ENCODE measurements at regions not wholly inside any gene's neighbourhood (a gene's known extent, or its start where the extent isn't known, plus 50 kb on each side); places are given as distances from the start of the nearest gene placed in this dataset.

GRCh38 chr10:121252756-121253155 lies 345.5 kb downstream of the FGFR2 start:
- no peak overlapping the region for H3K4me3 ChIP-seq (ENCODE audit: low read depth, low read length)
- DNase-seq (ENCODE audit: low read depth): no peak
- TF ChIP-seq CTCF (conservative IDR thresholded peaks at IDR 0.05; ENCODE audit: low read depth, low read length): no peak

DNA sequence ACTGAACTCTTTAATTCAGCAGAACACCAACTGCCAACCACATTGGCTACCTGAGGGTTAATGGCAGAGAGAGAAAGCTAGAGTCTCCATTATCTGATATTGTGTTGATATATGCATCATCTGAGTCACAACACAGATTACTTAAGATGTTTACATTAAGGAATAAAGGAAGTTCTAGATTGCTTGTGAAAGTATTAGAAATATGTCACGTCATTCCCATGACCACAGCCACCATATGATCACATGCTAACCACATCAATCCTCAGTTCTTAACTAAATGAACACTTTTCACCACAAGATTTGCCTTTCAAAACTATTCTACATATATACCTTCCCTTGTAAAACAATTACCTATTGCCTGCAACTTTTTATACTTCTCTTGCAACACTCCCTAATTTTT lies 337.9 kb downstream of the FGFR2 start:
- no peak for DNase-seq (ENCODE audit: low read depth)
- H3K4me3 ChIP-seq (ENCODE audit: low read depth, low read length): no peak overlapping the region
- TF ChIP-seq CTCF (conservative IDR thresholded peaks at IDR 0.05; ENCODE audit: low read depth, low read length): no peak

GRCh38 chr10:121261665-121262064 lies 336.6 kb downstream of the FGFR2 start:
- TF ChIP-seq CTCF (conservative IDR thresholded peaks at IDR 0.05; ENCODE audit: low read depth, low read length): no peak
- no peak for DNase-seq (ENCODE audit: low read depth)
- H3K4me3 ChIP-seq (ENCODE audit: low read depth, low read length): no peak overlapping the region

GRCh38 chr10:121262774-121263430 lies 335.3 kb downstream of the FGFR2 start:
- H3K4me3 ChIP-seq (ENCODE audit: low read depth, low read length): no peak overlapping the region
- DNase-seq (ENCODE audit: low read depth): no peak
- no peak for TF ChIP-seq CTCF (conservative IDR thresholded peaks at IDR 0.05; ENCODE audit: low read depth, low read length)

GRCh38 chr10:121263431-121263783 lies 334.8 kb downstream of the FGFR2 start:
- no peak for DNase-seq (ENCODE audit: low read depth)
- TF ChIP-seq CTCF (conservative IDR thresholded peaks at IDR 0.05; ENCODE audit: low read depth, low read length): no peak
- H3K4me3 ChIP-seq (ENCODE audit: low read depth, low read length): no peak overlapping the region

DNA sequence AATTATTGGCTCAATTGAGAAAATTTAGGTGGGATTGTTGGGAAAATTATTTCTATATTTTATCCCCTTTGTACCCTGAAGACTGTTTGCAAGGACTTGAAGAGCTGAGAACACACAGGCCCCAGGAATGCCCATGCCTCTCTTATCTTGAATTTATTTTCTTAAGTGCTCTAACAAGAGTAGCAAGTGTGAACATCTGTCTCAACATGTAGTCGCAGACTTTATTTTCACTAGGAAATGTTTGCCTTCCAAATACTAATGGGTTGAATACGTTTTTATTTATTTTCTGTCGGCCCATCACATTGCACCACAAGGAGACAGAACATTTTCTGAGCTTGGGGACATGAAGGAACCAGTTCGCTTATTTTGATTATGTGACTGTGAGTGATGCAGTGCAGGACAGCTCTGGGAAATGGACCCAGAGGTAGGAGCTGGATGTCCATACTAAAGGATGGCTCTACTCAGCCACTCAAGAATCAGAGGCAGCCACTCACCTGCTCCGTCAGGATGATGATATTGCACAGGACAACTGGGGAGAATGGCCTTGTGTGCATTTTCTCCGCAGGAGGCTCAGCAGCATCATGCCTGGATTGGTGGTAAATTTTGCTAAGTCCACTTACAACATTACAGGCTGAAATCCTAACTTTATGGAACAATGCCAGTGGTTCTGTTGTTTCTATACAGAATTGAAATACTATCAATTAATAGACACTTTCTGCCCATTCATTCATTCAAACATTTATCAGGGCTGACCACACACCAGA lies 332.7 kb downstream of the FGFR2 start:
- H3K4me3 ChIP-seq (ENCODE audit: low read depth, low read length): no peak overlapping the region
- TF ChIP-seq CTCF (conservative IDR thresholded peaks at IDR 0.05; ENCODE audit: low read depth, low read length): no peak
- no peak for DNase-seq (ENCODE audit: low read depth)

GRCh38 chr10:121266370-121266769 lies 331.9 kb downstream of the FGFR2 start:
- no peak overlapping the region for H3K4me3 ChIP-seq (ENCODE audit: low read depth, low read length)
- TF ChIP-seq CTCF (conservative IDR thresholded peaks at IDR 0.05; ENCODE audit: low read depth, low read length): no peak
- DNase-seq (ENCODE audit: low read depth): no peak

Data from choroid plexus epithelial cell (primary cell).